ENCODE measurements at regions not wholly inside any gene's neighbourhood (a gene's known extent, or its start where the extent isn't known, plus 50 kb on each side); places are given as distances from the start of the nearest gene placed in this dataset.

DNA sequence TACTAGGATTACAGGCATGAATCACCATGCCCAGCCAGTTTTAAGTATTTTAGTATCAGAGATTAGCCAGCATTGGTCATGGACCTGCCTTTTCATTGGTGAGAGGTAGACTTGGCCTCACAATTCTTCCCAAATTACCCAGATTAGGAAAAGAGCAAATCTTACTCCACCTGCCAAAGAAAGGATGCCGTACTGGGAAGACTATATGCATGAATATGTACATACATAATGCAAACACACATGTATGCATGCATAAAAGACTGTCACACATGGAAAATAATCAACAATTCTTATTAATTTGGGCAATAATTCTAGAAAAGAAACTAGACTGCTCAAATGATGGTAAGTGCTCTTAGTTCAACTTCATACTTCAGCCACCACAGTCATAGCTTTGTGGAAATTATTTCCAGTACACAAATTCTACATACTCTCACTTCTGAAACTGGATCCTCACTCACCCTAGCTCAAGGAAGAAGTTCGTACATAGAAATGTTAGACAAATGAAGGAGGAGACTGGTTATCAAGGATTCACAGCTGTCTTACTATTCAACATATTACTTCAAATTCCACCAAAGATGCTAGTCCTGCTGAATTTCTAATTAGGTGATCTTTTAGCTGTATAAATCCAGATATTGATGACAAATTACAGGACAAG, 73.7 kb downstream of the MINAR2 start:
- no peak for DNase-seq (ENCODE audit: low read depth, low spot score)
- no peak overlapping the region for H3K27ac ChIP-seq

DNA sequence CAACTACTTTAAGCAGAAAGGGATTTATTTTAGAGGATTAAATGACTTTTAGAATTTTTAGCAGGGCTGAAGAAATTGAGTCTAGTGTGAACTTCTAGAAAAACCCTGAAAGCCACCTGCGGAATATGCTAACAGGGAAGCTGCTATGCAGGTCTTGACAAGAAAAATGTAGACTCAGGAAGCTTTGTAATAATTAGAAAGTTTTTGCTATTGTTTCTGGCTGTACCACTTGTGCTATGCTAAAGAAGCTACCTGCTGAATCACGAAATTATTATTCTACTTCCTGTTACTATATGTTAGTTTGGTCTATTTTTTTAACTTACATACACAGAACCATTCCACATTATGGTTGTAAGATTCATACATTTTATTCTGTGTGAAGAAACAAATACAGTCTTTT, 74.0 kb upstream of the CHSY3 start:
- H3K27ac ChIP-seq: no peak overlapping the region
- no peak for DNase-seq (ENCODE audit: low read depth, low spot score)

DNA sequence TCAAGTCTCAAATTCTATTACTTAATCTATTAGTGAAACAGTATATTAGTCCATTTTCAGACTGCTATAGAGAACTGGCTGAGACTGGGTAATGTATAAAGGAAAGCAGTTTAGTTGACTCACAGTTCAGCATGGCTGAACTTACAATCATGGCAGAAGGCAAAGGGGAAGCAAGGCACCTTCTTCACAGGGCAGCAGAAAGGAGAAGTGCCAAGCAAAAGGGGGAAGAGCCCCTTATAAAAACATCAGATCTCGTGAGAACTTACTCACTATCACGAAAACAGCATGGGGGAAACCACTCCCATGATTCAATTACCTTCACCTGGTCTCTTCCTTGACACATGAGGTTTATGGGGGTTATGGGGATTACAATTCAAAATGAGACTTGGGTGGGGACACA, 67.9 kb upstream of the CHSY3 start:
- DNase-seq (ENCODE audit: low read depth, low spot score): no peak
- H3K27ac ChIP-seq: no peak overlapping the region

DNA sequence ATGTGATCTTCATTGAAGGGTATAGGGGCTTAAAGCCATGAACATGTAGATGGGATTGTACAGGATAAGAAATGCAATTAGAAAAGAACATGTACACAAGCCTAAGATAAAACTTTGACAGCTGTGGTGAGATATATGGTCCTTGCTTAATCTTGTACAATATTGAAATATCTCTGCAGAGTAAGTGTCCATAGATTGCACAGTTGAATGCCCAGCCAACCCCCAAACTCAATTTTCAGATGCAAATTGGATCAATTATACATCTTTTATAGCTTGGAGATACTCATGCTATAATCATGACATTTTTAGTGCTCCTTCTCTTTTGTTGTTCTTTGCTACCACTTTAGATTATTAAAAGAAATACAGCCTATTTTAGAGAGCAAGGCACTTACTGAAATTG, 59.5 kb upstream of the CHSY3 start:
- DNase-seq (ENCODE audit: low read depth, low spot score): no peak
- no peak overlapping the region for H3K27ac ChIP-seq

DNA sequence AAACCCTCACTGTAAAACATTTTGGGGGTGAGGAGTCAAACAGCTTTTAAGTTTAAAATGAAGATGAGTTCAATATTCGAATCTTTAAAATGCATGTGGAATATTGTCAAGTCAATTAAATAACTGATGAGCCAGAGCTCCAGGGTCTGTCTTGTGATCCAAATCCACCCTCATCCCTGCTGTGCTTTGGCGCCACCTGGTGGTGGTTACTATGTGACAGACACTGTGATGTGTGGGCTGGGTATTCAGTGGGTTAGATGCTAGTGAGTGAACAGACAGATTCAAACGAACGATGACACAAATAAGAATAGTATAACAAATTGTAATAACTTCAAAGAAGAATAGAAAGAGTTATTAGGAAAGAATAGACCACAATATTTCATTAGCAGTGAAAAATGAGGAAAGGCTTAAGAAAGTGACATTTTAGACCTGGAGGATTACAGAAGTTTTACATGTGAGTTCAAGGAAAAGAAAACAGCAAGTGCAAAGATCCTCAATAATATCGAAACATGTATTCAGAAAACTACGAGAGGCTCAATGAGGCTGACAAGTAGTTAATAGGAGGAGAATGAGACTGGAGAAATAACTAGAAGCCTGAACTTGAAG, 51.4 kb upstream of the CHSY3 start:
- DNase-seq (ENCODE audit: low read depth, low spot score): peak; percentile 16
- H3K27ac ChIP-seq: no peak overlapping the region

DNA sequence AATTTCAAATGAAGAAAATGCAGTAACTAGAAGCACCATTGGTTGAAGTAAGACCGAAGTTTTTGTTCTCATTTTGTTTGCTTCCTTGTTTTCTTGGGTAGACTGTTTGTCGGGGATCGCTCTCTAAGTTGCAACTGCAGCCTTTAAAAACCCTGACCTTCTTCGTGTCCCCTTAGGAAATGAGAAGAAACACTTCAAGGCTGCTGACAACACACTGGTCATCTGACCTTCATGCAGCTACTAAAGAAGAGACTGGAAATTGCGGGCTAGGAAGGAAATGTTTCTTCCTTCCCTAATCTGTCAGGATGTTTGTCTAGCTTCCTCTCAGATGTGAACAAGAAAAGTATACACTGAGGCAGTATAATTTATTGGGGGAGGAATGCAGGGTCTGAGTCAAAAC, 50.7 kb upstream of the CHSY3 start:
- DNase-seq (ENCODE audit: low read depth, low spot score): no peak
- no peak overlapping the region for H3K27ac ChIP-seq

Data from epithelial cell of prostate (primary cell).